ENCODE measurements at regions not wholly inside any gene's neighbourhood (a gene's known extent, or its start where the extent isn't known, plus 50 kb on each side); places are given as distances from the start of the nearest gene placed in this dataset.

DNA sequence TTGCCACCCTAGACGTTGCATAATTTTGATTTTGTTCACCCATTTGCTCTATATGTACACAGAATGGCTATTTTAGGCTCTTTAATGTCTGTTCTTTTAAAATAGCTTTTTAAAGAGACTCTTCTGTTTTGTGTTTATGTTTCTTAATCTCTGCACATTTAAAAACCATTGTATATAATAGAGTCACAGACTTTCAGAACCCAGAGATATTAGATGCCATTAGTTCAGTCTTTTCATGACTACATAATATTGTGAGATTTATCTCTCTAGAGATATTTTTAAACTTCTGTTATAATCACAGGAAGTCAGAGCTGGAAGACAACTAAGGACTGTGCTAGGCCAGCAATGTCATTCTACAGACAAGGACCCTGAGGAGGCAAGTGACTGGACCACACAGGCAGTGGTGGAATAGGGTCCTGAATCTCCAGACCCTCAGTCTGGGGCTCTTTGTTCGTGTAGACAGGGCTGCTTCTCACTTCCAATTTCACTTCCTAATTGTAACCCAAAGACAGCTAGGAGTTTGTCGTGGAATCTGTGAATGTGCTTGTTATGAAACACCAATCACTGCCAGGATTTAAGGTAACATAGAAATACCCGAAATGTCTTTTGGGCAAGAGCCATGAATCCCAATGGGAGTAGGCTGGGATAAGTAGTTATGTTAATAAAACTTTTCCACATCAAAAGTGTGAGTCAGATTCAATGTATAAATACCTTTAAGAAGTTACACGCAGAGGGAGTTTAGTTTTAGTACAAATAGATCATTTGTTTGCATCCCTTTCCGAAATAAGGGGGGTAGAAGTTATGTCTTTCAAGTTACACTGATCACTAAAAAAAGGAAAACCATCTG lies 165.2 kb upstream of the ROPN1 start:
- Histone ChIP-seq H3K36me3 (ENCODE audit: control insufficient read depth, insufficient read depth, low read length) (no peaks in the 10 kb centered on the region), H3K79me2 (peaks cover 20% of the 10 kb centered on the region), H2AFZ (no peak overlapping the region), H3K9ac (no peak overlapping the region), H3K4me1 (no peaks in the 10 kb centered on the region), H3K9me3 (ENCODE audit: control insufficient read depth, low read length) (no peaks in the 10 kb centered on the region), H3K4me3 (ENCODE audit: low read depth, low read length) (no peak overlapping the region), H3K4me2 (ENCODE audit: low read length) (no peak overlapping the region), H3K27ac (peak overlapping the region; percentile 25), H3K27me3 (ENCODE audit: control insufficient read depth, insufficient read depth, low read length) (no peaks in the 10 kb centered on the region)
- TF ChIP-seq, protein P1, sequence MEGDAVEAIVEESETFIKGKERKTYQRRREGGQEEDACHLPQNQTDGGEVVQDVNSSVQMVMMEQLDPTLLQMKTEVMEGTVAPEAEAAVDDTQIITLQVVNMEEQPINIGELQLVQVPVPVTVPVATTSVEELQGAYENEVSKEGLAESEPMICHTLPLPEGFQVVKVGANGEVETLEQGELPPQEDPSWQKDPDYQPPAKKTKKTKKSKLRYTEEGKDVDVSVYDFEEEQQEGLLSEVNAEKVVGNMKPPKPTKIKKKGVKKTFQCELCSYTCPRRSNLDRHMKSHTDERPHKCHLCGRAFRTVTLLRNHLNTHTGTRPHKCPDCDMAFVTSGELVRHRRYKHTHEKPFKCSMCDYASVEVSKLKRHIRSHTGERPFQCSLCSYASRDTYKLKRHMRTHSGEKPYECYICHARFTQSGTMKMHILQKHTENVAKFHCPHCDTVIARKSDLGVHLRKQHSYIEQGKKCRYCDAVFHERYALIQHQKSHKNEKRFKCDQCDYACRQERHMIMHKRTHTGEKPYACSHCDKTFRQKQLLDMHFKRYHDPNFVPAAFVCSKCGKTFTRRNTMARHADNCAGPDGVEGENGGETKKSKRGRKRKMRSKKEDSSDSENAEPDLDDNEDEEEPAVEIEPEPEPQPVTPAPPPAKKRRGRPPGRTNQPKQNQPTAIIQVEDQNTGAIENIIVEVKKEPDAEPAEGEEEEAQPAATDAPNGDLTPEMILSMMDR (IDR thresholded peaks at IDR 0.05): no peak

DNA sequence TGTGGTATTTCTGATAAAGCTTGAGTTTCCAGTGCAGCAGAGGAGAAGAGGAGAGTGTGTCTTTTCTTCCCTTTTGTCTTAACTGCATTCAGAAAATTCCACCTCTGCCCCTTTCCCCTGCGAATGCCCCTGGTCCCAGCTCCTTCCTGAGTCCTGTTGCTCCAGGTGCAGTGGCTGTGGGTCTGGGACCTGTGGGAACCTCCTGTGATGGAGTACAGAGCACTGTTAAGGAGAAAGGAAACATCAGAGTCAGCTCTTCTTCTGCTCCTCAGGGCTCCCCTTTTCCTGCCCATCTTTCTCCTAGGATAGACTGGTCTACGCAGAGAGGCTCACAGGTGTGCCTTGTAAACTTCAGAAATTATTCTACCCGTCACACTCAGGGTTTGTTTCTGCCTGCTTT lies 165.8 kb upstream of the ROPN1 start:
- no peaks in the 10 kb centered on the region for H3K36me3 ChIP-seq (ENCODE audit: control insufficient read depth, insufficient read depth, low read length)
- no peak overlapping the region for H3K4me3 ChIP-seq (ENCODE audit: low read depth, low read length)
- no peak overlapping the region for H3K4me2 ChIP-seq (ENCODE audit: low read length)

DNA sequence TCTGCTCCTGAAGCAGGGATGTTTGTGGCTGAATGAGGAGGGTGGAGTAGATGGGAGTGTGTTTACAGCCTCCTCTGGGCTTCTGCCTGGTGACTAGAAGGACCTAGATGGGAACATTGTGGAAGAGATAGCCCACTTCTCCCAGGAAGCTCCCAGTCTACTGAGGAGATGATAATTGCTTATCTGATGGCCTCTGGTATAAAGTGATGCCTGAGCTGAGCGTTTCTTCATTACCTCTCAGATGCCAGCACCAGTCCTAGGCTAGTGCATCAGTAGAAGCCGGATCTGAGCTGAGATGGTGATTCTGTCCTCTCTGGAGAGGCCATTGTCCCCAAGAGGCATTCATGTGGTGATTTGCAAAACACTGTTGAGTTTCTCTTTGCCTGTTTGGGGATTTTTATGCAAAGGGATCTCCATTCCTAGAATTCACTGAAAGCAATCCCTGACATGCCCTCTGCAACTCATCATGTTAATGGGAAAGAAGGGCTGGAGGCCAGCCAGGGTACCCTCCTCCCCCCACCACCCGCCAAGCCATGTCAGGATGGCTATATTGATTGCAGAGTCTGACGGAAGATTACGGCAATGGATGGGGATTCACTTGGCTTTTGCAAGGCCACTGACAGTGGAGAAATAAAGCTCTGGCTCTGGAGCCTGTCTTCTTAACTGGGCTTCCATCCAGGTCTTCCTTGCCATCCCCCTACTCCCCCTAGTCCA lies 166.4 kb upstream of the ROPN1 start:
- Histone ChIP-seq H3K9me3 (ENCODE audit: control insufficient read depth, low read length) (no peaks in the 10 kb centered on the region), H3K4me2 (ENCODE audit: low read length) (no peak overlapping the region), H3K27me3 (ENCODE audit: control insufficient read depth, insufficient read depth, low read length) (no peaks in the 10 kb centered on the region), H3K4me1 (no peaks in the 10 kb centered on the region), H3K4me3 (ENCODE audit: low read depth, low read length) (no peak overlapping the region), H3K36me3 (ENCODE audit: control insufficient read depth, insufficient read depth, low read length) (no peaks in the 10 kb centered on the region), H3K79me2 (peaks cover 20% of the 10 kb centered on the region), H3K9ac (no peak overlapping the region), H3K27ac (no peak overlapping the region), H2AFZ (no peak overlapping the region)
- TF ChIP-seq, protein P1 (IDR thresholded peaks at IDR 0.05): no peak

More for the DNA sequence above, 165.8 kb upstream of the ROPN1 start:
- TF ChIP-seq, protein P1 (IDR thresholded peaks at IDR 0.05): no peak
- Histone ChIP-seq H3K9me3 (ENCODE audit: control insufficient read depth, low read length) (no peaks in the 10 kb centered on the region), H3K27me3 (ENCODE audit: control insufficient read depth, insufficient read depth, low read length) (no peaks in the 10 kb centered on the region), H3K4me1 (no peaks in the 10 kb centered on the region), H2AFZ (no peak overlapping the region), H3K9ac (no peak overlapping the region), H3K79me2 (peaks cover 20% of the 10 kb centered on the region), H3K27ac (no peak overlapping the region)

GRCh38 chr3:124161448-124161847 lies 169.5 kb upstream of the ROPN1 start:
- H3K9me3 ChIP-seq (ENCODE audit: control insufficient read depth, low read length): no peaks in the 10 kb centered on the region
- TF ChIP-seq, protein P1 (IDR thresholded peaks at IDR 0.05): no peak
- no peak overlapping the region for H2AFZ ChIP-seq
- H3K27ac ChIP-seq: no peak overlapping the region
- no peaks in the 10 kb centered on the region for H3K36me3 ChIP-seq (ENCODE audit: control insufficient read depth, insufficient read depth, low read length)
- H3K4me2 ChIP-seq (ENCODE audit: low read length): no peak overlapping the region
- no peaks in the 10 kb centered on the region for H3K4me1 ChIP-seq
- peaks cover 15% of the 10 kb centered on the region for H3K79me2 ChIP-seq
- no peaks in the 10 kb centered on the region for H3K27me3 ChIP-seq (ENCODE audit: control insufficient read depth, insufficient read depth, low read length)
- no peak overlapping the region for H3K9ac ChIP-seq
- H3K4me3 ChIP-seq (ENCODE audit: low read depth, low read length): no peak overlapping the region

Data from parathyroid adenoma (tissue), 2 donors.